NCI-H446 treated with DMSO at 0.1 percent for 48 hours (cell line): ENCODE measurements at regions not wholly inside any gene's neighbourhood (a gene's known extent, or its start where the extent isn't known, plus 50 kb on each side); places are given as distances from the start of the nearest gene placed in this dataset.

Source experiments
- DNase-seq: peaks from one replicate; lab custom pipeline; 2025; lab: John Stamatoyannopoulos, UW

- no peak for DNase-seq
Measured at GRCh38 chr15:61480863-61481262, 251.8 kb upstream of the RORA start.

GRCh38 chr15:61480295-61480694 is 251.2 kb upstream of the RORA start:
- DNase-seq: no peak

- DNase-seq: no peak
Measured at GRCh38 chr15:61479613-61480012, 250.5 kb upstream of the RORA start.

DNA sequence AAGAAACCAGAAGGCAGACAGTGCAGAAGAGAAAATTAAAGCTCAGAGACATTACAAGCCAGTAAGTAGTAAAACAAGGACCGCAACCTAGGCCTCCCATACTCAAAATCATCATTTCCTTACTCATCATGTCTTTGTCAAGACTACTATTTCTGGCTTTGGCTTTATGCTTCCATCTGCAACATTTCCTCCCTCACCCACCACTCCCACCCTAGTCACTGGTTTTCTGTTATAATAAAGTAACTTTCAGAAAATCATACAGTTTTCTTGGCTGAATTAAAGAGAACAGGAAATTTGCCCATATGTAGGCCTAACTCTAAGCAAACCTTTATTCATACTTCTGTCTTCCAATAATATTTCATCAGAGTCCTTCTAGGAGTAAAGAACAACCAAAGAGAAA is 247.6 kb upstream of the RORA start:
- no peak for DNase-seq

DNA sequence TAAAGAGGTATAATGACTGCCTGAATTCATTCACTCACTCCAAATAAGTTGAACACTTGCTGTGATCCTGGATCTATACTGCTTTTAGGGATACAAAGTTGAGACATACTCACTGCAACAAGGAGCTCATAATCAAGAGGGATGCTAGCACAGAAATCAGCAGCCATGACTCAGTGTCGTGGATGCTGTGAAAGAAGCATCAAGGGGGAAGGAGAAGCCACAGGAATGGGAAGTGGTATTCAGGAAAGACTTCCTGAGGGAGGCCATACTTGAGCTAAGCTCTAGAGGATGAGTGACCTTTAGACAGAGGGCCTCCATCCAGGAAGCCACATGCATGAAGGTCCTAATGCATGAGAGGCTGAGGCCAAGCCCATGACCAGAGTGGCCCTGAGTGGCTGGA is 245.7 kb upstream of the RORA start:
- no peak for DNase-seq

- DNase-seq: no peak
Measured at GRCh38 chr15:61467823-61468222, 238.7 kb upstream of the RORA start.

DNA sequence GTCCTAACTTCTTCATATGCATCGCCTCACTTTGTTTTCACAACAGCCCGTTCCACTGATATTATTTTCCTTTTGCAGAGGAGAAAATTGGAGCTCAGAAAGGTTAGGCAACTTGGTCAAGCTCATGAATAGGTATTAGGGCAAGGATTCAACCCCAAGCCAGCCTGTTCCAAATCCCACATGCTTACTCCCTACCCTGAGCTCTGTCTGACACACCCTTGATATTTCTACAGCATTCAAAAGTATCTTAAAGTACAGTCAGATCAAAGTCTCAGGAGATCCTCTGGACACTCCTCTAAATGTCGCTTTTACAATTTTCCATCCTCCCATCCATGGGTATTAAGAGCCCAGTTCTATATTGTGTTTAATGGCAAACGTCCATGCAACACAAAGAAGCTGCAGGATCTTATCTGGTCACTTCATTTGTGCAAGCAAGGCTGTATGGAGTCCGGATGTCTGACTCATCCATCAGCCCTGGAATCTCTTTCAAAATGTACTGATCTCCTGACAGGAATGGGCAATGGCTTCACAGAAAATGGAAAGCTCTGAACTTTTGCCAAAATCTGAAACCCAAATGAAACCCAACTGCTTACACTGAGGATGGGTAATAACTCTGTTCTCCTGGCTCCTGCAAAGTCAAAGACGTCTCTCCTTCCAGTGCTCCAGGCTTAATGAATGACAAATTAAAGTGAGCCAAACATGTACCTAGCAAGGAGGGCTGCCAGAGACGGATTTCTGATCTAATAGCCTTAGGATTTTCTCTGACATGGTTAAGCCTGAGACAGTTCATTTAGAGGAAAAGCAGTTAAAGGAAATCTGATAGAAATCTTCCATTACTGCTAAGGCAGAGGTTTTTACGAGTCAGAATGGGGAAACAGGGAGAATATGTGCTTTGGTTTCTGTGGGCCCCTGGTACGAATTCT is 230.9 kb upstream of the RORA start:
- no peak for DNase-seq

DNA sequence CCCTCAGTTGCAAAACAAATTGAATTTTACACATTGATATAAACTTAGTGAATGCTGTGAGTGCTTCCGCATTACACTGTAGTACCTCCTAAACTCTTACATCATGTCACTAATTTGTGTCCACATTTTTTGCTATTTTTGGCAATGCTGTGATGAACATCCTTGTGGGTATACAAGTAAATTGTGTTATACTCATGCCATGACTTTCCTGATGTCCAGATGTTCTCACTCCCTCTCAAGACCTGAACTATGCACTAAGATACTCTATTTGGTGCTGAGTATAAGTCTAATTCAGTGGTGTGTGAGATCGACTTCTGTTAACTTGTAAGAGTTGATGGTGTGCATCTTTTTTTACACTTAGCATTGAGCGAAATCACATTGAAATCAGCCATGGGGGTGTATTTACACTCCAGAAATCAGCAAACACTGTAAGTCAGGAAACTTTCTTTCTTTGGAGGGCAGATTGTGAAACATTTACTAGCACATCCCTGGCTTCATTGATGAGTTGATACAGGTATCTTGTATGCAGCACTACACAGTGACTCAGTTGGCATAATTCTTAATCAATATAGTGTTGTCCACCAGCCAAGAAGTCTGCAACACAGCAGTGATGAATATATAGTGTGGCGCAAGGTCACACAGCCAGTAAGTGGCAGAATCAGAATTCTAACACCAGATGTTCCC is 228.1 kb upstream of the RORA start:
- DNase-seq: no peak

GRCh38 chr15:61449186-61449702 is 220.1 kb upstream of the RORA start:
- DNase-seq: no peak

DNA sequence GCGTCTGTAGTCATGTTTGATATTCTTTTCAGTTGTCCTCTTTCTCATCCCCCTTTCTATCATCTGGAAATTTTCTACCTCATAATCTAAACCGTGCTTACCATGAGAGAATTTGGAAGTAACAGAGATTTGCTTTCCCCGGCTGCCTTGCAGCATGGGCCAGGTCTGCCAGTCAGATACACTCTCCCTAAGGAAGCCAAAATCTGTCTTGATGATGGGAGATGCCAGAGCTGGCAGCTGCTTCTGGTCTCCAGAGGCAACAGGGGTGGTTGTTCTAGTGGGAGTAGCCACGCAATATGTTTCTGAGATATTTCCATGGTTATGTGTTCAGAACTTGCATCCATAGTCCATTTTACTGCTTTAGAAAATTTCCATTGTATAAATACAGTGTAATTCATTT is 218.9 kb upstream of the RORA start:
- DNase-seq: no peak

DNA sequence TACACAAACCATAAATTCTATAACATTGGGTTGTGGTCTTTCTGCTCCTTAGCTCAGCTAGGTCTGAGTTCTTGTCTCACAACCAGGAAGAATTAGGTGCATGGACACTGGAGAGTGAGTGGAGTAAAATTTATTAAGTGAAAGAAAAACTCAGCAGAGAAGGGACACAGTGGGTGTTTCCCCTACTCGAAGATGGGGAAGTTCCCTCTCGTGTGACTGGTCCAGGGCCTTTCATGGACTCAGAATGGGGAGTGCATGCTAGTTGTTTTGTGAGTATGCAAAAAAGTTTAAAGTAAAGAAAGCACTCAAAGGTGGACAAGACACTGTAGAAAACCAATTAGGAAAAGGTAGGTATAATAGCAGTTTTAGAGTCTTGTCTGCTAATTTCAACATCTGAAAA is 215.5 kb upstream of the RORA start:
- DNase-seq: no peak

- no peak for DNase-seq
Measured at GRCh38 chr15:61442821-61443220, 213.7 kb upstream of the RORA start.

DNA sequence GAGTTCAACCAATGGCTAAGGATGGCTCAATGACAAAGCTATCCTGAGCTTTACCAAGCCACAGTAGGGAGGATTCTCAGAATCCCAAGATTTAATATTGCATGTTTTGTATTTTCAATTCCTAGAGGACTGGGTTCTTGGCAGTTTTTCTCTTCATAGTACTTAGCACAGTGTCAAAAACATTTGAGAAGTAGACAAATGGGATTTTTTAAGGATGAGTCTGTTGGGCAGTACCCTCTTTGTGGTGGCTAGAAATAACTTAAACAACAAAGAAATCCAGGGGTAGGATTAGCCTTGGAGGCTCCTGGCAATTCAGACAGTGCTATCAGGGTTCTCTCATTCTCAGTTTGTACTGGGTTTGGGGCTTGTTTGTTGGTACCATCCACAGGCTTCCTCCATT is 212.8 kb upstream of the RORA start:
- no peak for DNase-seq

GRCh38 chr15:61426466-61426865 is 197.4 kb upstream of the RORA start:
- DNase-seq: no peak

GRCh38 chr15:61425934-61426333 is 196.8 kb upstream of the RORA start:
- DNase-seq: no peak

GRCh38 chr15:61422773-61423172 is 193.7 kb upstream of the RORA start:
- DNase-seq: no peak

DNA sequence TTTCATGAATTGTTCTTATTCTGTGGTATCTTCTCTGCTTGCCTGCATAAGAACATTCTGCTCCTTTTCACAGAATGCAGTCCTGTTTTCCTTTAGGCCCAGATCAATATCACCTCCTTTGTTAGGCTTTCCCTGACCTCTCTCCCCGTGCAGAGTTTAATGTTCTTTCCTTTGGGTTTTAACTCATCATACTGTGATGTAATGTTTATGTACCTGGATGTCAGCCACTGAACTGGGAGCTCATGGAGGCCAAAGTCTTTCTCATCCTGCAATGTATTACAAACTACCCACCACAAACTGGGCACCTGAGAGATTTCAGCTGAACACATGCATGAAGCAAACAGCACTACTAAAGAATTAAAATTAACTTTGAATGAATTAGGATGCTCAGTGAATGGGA is 192.8 kb upstream of the RORA start:
- no peak for DNase-seq

DNA sequence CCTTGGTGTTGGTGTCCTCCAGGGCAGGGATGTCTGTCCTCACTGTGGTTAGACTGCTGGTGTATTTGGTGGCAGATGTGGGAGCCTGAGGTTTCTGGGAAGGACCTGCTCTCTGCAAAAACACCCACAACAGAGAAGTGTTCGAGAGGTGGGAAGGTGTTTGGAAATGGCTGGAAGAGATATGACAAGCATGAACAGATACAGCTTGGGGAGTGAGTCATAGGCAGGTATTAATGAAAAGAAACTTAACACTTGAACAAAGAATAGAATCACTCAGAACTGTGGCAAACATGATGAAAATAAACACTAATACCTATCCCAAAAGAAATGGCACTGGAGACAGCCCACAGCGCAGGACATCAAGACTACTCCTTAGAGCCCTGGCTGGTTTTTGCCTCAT is 192.4 kb upstream of the RORA start:
- DNase-seq: no peak

DNA sequence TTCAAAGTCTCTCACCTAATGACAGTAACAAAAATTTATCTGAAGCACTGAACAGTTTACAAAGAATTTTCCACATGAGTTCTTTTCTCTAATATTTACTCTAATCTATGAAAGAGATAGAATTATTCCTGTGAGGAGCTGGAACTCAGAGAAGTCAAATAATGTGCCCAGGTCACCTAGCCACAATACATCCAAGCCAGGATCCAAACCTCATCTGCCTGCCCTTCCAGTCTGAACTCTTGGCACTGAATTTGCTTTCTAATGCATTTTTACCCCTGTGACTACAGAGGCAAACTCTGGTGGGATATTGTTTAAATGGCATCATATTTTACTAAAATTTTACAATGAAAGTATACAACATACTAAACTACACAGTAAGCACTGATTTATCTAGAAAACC is 191.4 kb upstream of the RORA start:
- no peak for DNase-seq

- no peak for DNase-seq
Measured at GRCh38 chr15:61415617-61416120, 186.6 kb upstream of the RORA start.

DNA sequence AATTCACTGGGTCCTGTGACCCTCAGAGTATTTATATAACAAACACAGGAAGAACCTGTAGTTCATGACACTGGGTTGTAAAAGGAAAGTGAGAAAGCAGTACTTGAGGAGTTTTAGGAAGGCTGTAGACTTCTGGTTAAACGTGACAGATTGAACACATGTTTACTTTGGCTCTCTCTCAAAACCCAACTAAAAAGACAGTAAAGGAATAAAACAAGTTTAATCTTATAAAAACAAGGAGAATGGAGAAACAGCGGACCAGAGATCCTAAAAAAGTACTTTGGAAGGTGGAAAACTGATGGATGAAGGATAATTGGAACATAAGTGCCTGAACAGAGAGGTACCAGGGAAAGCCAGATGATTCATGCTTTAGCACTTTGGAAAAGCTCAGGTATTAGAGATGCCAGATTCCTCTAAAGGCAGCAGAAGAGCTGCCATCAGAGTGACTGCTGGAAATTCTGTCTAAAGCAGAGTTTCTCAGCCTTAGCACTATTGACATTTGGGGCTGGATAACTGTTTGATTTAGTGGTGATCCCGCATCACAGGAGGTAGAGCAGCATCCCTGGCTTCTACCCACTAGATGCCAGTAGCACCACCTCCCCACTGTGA is 182.9 kb upstream of the RORA start:
- no peak for DNase-seq

DNA sequence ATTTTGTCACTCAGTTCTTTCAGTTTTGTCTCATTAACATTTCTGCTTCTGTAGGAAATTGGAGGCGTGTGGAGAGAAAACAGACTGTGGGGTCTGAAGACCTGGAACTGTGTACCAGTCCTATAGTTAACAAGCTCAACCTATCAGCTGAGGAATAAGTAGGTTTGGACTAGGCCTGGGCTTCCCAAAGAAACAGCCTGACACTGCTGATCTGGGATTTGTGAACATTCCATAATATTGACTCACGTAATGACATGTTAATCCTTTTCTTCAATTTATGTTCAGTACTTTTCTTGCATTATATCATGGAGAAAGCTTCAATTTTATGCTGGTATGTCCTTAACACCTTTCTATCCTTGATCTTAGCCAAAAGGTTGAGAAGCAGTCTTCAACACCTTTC is 181.6 kb upstream of the RORA start:
- DNase-seq: no peak

DNA sequence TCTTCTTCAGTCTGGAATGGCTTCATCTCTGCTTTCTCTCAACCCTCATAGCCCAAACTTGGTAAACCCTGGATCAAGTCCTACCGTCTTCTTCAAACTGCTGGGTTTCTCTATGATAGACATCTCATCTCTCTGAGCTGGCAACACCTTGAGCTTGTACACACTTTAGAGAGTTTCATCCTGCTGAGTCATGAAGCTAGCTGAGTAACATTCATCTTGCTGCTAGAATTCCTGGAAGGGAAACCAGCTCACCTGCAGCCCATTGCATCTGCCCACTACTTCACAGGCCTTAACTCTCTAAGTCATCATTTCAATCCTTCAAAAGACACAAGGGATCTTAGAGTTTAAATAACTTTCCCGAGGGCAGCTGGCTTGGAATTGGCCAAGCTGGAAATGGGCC is 175.5 kb upstream of the RORA start:
- DNase-seq: no peak
